ENCODE measurements at regions not wholly inside any gene's neighbourhood (a gene's known extent, or its start where the extent isn't known, plus 50 kb on each side); places are given as distances from the start of the nearest gene placed in this dataset.

DNA sequence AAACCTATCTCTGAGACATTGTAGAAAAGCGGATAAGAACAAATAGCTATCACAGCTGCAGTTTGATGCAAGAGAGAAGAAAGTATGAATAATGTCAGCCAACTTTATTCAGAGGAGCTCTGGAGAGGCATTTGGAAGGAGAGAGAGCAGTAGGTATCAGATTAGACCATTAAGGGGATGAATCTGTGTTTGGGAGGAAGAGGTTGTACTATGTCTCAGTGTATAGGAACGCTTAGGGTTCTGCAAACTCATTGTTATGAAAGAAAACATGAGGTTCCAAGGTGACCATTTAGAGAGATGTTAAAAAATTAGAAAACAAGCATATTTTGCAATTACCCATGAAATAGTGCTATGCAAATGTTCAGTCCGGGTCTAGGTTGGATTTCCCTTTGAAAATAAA, 207.5 kb upstream of the GNAI1 start:
- TF ChIP-seq EZH2 (IDR thresholded peaks at IDR 0.05), result no peak
- no peak for TF ChIP-seq POLR2AphosphoS5 (IDR thresholded peaks at IDR 0.05; ENCODE audit: borderline replicate concordance, low read depth, low read length)
